K562 (cell line): ENCODE measurements at regions not wholly inside any gene's neighbourhood (a gene's known extent, or its start where the extent isn't known, plus 50 kb on each side); places are given as distances from the start of the nearest gene placed in this dataset.

Experiments
- ATAC-seq: fragments of 200-7000 bp; cut with Tn5 transposase; 3 replicates; pipeline ENCODE4 v1.9.1; 2020; ENCODE audit warnings: moderate library complexity
- BruUV-seq: library from RNA; stranded (reverse); fragments of 400-500 nt; replicated peaks from 2 replicates; lab custom pipeline; 2021; lab: Mats Ljungman, UMichigan
- CTCF ChIA-PET: fragments of 300-600 bp; formaldehyde crosslinking; extraction: SDS; loops from one replicate; lab custom pipeline; 2021; ENCODE audit warnings: low intra/inter-chr PET ratio; lab: Yijun Ruan, JAX
- POLR2A ChIA-PET: fragments of 300-600, 350-650 bp; sonication (Branson Sonifier 250); formaldehyde crosslinking; extraction: SDS; loops from one replicate; lab custom pipeline; 2021; ENCODE audit warnings: antibody characterized with exemption, inconsistent platforms; lab: Yijun Ruan, JAX
- DNase-seq, 4 experiments: peaks; one replicate each; pipeline versions ENCODE4 v3.0.0 to v3.0.0-alpha.2; 2011 to 2018; ENCODE audit warnings: low spot score in 3 of 4, mixed read lengths in 3 of 4; ENCODE audit errors: extremely low read depth in 1 of 4
- FAIRE-seq: peaks from 2 replicates; lab custom pipeline; 2011; peaks lifted over from hg19 to GRCh38; lab: Jason Lieb, UNC
- H2AFZ ChIP-seq: 2 replicates; pipeline ENCODE4 v1.6.0; 2011; ENCODE audit warnings: low read depth, low read length, control low read depth, inconsistent platforms
- H3K27ac ChIP-seq: fragments of 200-600 bp; 3 replicates; pipeline ENCODE4 v1.8.0; 2011; ENCODE audit warnings: low read depth, mild to moderate bottlenecking, control low read depth, inconsistent platforms, low read length, moderate library complexity, mixed read lengths; ENCODE audit errors: extremely low read depth
- H3K27me3 ChIP-seq, 2 experiments: fragments of 300-600 bp in 1 of 2; 2 replicates in 1 of 2; 3 replicates in 1 of 2; pipeline versions ENCODE4 v1.6.0 to v1.8.0; 2011; ENCODE audit warnings: inconsistent platforms in 2 of 2, low read length in 2 of 2, mild to moderate bottlenecking in 1 of 2, mixed read lengths in 1 of 2, moderate library complexity in 1 of 2; ENCODE audit not compliant: control insufficient read depth in 2 of 2, insufficient read depth in 2 of 2
- H3K36me3 ChIP-seq: fragments of 300-600 bp; 3 replicates; pipeline ENCODE4 v1.8.0; 2011; ENCODE audit warnings: mild to moderate bottlenecking, low read length, inconsistent platforms; ENCODE audit not compliant: control insufficient read depth, insufficient read depth
- H3K4me1 ChIP-seq, 2 experiments: fragments of 200-600 bp in 1 of 2; replicated peaks in 1 of 2; 2 replicates in 1 of 2; 3 replicates in 1 of 2; pipeline versions ENCODE4 v1.5.1 to v1.8.0; 2011; ENCODE audit warnings: inconsistent platforms in 2 of 2, low read length in 2 of 2, mild to moderate bottlenecking in 1 of 2, mixed read lengths in 1 of 2, moderate library complexity in 1 of 2; ENCODE audit not compliant: control insufficient read depth in 2 of 2, insufficient read depth in 2 of 2
- H3K4me2 ChIP-seq: 2 replicates; pipeline ENCODE4 v1.6.1; 2011; ENCODE audit warnings: low read length, control low read depth, inconsistent platforms, mixed read lengths; ENCODE audit not compliant: insufficient read depth
- H3K4me3 ChIP-seq: fragments of 200-600 bp; sonication (generic), shearing (Covaris generic); 2 replicates; pipeline ENCODE4 v1.5.1; 2016; ENCODE audit warnings: control low read depth, inconsistent platforms
- H3K79me2 ChIP-seq: fragments of 200-600 bp; 3 replicates; pipeline ENCODE4 v1.8.0; 2011; ENCODE audit warnings: low read length, inconsistent platforms; ENCODE audit not compliant: control insufficient read depth, insufficient read depth
- H3K9ac ChIP-seq, 2 experiments: 2 replicates each; pipeline versions ENCODE4 v1.6.0 to v1.6.1; 2011; ENCODE audit warnings: low read depth in 2 of 2, low read length in 2 of 2, control low read depth in 1 of 2, inconsistent platforms in 1 of 2, mild to moderate bottlenecking in 1 of 2, mixed read lengths in 1 of 2; ENCODE audit not compliant: insufficient read depth in 1 of 2
- H3K9me1 ChIP-seq: one replicate; pipeline ENCODE4 v1.6.0; 2011; ENCODE audit warnings: inconsistent platforms, mild to moderate bottlenecking, low read length, moderate library complexity; ENCODE audit not compliant: control insufficient read depth, insufficient read depth
- H3K9me3 ChIP-seq: replicated peaks from 2 replicates; pipeline ENCODE4 v1.5.1; 2011; ENCODE audit warnings: low read depth, low read length, inconsistent platforms; ENCODE audit not compliant: control insufficient read depth, insufficient read depth
- H4K20me1 ChIP-seq: replicated peaks from 2 replicates; pipeline ENCODE4 v1.6.1; 2011; ENCODE audit warnings: low read length, inconsistent platforms, mixed read lengths; ENCODE audit not compliant: control insufficient read depth, insufficient read depth
- BDP1 ChIP-seq: IDR thresholded peaks from 3 replicates; pipeline ENCODE4 v1.6.1; 2011; ENCODE audit not compliant: insufficient read length, insufficient read depth
- E4F1 ChIP-seq: fragments of 250-450 bp; sonication (Bioruptor Pico); IDR thresholded peaks from 2 replicates; pipeline ENCODE4 v1.5.0; 2021; ENCODE audit warnings: mild to moderate bottlenecking, borderline replicate concordance
- ETV5 ChIP-seq: sonication (generic); formaldehyde crosslinking; IDR thresholded peaks from 2 replicates; pipeline ENCODE4 v1.4.0; 2020; ENCODE audit warnings: low read depth, mild to moderate bottlenecking, missing genetic modification reagents
- EZH2 ChIP-seq: IDR thresholded peaks from 2 replicates; pipeline ENCODE4 v1.6.1; 2012; ENCODE audit warnings: low read depth, mild to moderate bottlenecking, inconsistent platforms, low read length, borderline replicate concordance
- FOXM1 ChIP-seq, 2 experiments: fragments of 450-650 bp in 1 of 2; sonication (generic) in 1 of 2; formaldehyde crosslinking in 1 of 2; IDR thresholded peaks; 2 replicates each; pipeline versions ENCODE4 v1.6.1 to v1.9.0; 2017 to 2022; ENCODE audit warnings: low read depth in 2 of 2, mild to moderate bottlenecking in 2 of 2, missing genetic modification reagents in 1 of 2, moderate library complexity in 1 of 2
- GATA2 ChIP-seq: sonication (generic); formaldehyde crosslinking; IDR thresholded peaks from 2 replicates; pipeline ENCODE4 v1.4.0; 2020; ENCODE audit warnings: mild to moderate bottlenecking, missing genetic modification reagents
- KLF6 ChIP-seq: fragments of 250-450 bp; sonication (Bioruptor Pico); IDR thresholded peaks from 2 replicates; pipeline ENCODE4 v1.4.0; 2020; ENCODE audit warnings: mild to moderate bottlenecking, moderate library complexity, borderline replicate concordance
- NEUROD1 ChIP-seq: fragments of 150-350 bp; IDR thresholded peaks from 2 replicates; pipeline ENCODE4 v1.6.1; 2014; ENCODE audit warnings: borderline replicate concordance, low read length, low read depth; ENCODE audit not compliant: partially characterized antibody
- POLR2AphosphoS2 ChIP-seq: IDR thresholded peaks from 2 replicates; pipeline ENCODE4 v1.6.1; 2012; ENCODE audit warnings: low read length, improper control_type of control experiment
- SREBF2 ChIP-seq: sonication (generic); formaldehyde crosslinking; IDR thresholded peaks from 2 replicates; pipeline ENCODE4 v1.4.0; 2020; ENCODE audit warnings: mild to moderate bottlenecking, missing genetic modification reagents
- SRSF3 ChIP-seq: fragments of 200-400 bp; formaldehyde crosslinking; IDR thresholded peaks from 2 replicates; pipeline ENCODE4 v1.6.1; 2016; ENCODE audit warnings: mild to moderate bottlenecking, low read length, moderate library complexity; ENCODE audit not compliant: insufficient read depth
- TAF9B ChIP-seq: fragments of 450-650 bp; IDR thresholded peaks from 2 replicates; pipeline ENCODE4 v1.6.1; 2018; ENCODE audit warnings: mild to moderate bottlenecking; ENCODE audit not compliant: partially characterized antibody
- ZNF121 ChIP-seq: sonication (generic); formaldehyde crosslinking; conservative IDR thresholded peaks from 2 replicates; pipeline ENCODE4 v1.8.0; 2022; ENCODE audit warnings: missing genetic modification reagents
- ZNF316 ChIP-seq: fragments of 450-650 bp; IDR thresholded peaks from 2 replicates; pipeline ENCODE4 v1.6.1; 2016
- WGBS: fragments of 100-300 bp; shearing (Covaris generic); methylation state at CpG from one replicate; pipeline ENCODE4 v1.1.6; 2016; ENCODE audit warnings: low coverage, mixed read lengths; ENCODE audit not compliant: insufficient coverage; ENCODE audit errors: missing lambda C conversion rate; 5-methylcytosine and 5-hydroxymethylcytosine counted together
- in situ Hi-C: fragments of 300-500 bp; cut with MboI; formaldehyde crosslinking; loops from 4 replicates; pipeline ENCODE4 v1.15.0; 2018; ENCODE audit warnings: inconsistent platforms, mixed read lengths
- intact Hi-C: fragments of 100-400 bp; cut with micrococcal nuclease; formaldehyde crosslinking; loops from 2 replicates; pipeline ENCODE4 v1.14.2; 2022
- TF ChIP-seq, protein P1 (sequence below): fragments of 250-450 bp; sonication (Bioruptor Pico); IDR thresholded peaks from 2 replicates; pipeline ENCODE4 v1.5.0; 2020; ENCODE audit warnings: mild to moderate bottlenecking

- no peaks in the 10 kb centered on the region for H3K36me3 ChIP-seq
- H3K9me3 ChIP-seq = no peaks in the 10 kb centered on the region
- ChIA-PET CTCF (no interaction called here), POLR2A (no interaction called here)
- H3K27ac ChIP-seq = no peak overlapping the region
- TF ChIP-seq SRSF3 = no peak
- no peak for TF ChIP-seq ETV5 (CRISPR knock-in tag)
- no peak for TF ChIP-seq GATA2 (CRISPR knock-in tag)
- no peak for TF ChIP-seq TAF9B
- no peak for TF ChIP-seq ZNF121 (CRISPR knock-in tag)
- TF ChIP-seq NEUROD1 = no peak
- no peak for TF ChIP-seq KLF6 (CRISPR knock-in tag)
- TF ChIP-seq POLR2AphosphoS2 = no peak
- no peak for FAIRE-seq
- no peak overlapping the region for H3K4me2 ChIP-seq
- no peak overlapping the region for H3K9ac ChIP-seq
- WGBS = 8% methylated on average over 1 of the region's 1 CpG
- H4K20me1 ChIP-seq = no peaks in the 10 kb centered on the region
- no TSS peak for BruUV-seq
- intact Hi-C loops = no loop called here
- DNase-seq = no peak
- no peak overlapping the region for H3K4me3 ChIP-seq
- ATAC-seq = no peak
- H3K27me3 ChIP-seq = no peaks in the 10 kb centered on the region
- H3K4me1 ChIP-seq = no peaks in the 10 kb centered on the region
- H3K9me1 ChIP-seq = no peaks in the 10 kb centered on the region
- no peak overlapping the region for H2AFZ ChIP-seq
- in situ Hi-C loops = no loop called here
- H3K79me2 ChIP-seq = no peaks in the 10 kb centered on the region
Measured at GRCh38 chr2:188811522-188811921, 162.7 kb upstream of the COL3A1 start.

GRCh38 chr2:188813315-188813714 is 160.9 kb upstream of the COL3A1 start:
- H3K27me3 ChIP-seq = no peaks in the 10 kb centered on the region
- no TSS peak for BruUV-seq
- H3K27ac ChIP-seq = no peak overlapping the region
- no peak for DNase-seq
- CTCF ChIA-PET = no interaction called here
- intact Hi-C loops = no loop called here
- H3K4me1 ChIP-seq = no peaks in the 10 kb centered on the region
- ATAC-seq = no peak
- H3K36me3 ChIP-seq = no peaks in the 10 kb centered on the region
- in situ Hi-C loops = no loop called here
- POLR2A ChIA-PET = no interaction called here
- no peak overlapping the region for H3K4me3 ChIP-seq
- no peaks in the 10 kb centered on the region for H3K79me2 ChIP-seq
- no peak overlapping the region for H3K9ac ChIP-seq
- H3K9me1 ChIP-seq = no peaks in the 10 kb centered on the region
- H3K4me2 ChIP-seq = no peak overlapping the region
- FAIRE-seq = no peak
- H2AFZ ChIP-seq = no peak overlapping the region
- H4K20me1 ChIP-seq = no peaks in the 10 kb centered on the region
- H3K9me3 ChIP-seq = no peaks in the 10 kb centered on the region
- WGBS = 0% methylated on average over 3 of the region's 3 CpGs
- TF ChIP-seq, protein P1, sequence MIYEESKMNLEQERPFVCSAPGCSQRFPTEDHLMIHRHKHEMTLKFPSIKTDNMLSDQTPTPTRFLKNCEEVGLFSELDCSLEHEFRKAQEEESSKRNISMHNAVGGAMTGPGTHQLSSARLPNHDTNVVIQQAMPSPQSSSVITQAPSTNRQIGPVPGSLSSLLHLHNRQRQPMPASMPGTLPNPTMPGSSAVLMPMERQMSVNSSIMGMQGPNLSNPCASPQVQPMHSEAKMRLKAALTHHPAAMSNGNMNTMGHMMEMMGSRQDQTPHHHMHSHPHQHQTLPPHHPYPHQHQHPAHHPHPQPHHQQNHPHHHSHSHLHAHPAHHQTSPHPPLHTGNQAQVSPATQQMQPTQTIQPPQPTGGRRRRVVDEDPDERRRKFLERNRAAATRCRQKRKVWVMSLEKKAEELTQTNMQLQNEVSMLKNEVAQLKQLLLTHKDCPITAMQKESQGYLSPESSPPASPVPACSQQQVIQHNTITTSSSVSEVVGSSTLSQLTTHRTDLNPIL = no peak
- TF ChIP-seq FOXM1 (IDR thresholded peaks at IDR 0.05; ENCODE audit: low read depth) (no peak), FOXM1 (CRISPR knock-in tag; IDR thresholded peaks at IDR 0.05; ENCODE audit: low read depth) (no peak), BDP1 (no peak), EZH2 (no peak), E4F1 (CRISPR knock-in tag) (no peak), SREBF2 (no peak), ZNF316 (no peak)
